DMS114 treated with DMSO at 0.1 percent for 48 hours (cell line): ENCODE measurements at regions not wholly inside any gene's neighbourhood (a gene's known extent, or its start where the extent isn't known, plus 50 kb on each side); places are given as distances from the start of the nearest gene placed in this dataset.

Experiments
- DNase-seq: peaks from one replicate; lab custom pipeline; 2025; ENCODE audit not compliant: unreplicated experiment; lab: John Stamatoyannopoulos, UW

DNA sequence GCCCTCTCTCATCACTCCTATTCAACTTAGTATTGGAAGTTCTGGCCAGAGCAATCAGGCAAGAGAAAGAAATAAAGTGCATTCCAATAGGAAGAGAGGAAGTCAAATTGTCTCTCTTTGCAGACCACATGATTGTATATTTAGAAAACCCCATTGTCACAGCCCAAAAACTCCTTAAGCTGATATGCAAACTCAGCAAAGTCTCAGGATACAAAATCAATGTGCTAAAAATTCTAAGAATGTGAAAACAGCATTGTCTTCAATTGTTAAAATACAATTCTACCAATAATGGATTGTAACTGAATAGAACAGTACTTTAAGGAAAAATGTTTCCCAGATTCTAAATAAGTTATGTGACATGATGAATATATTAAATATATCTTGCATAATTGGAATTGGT, 2269.2 kb upstream of the PCDH20 start:
- DNase-seq, result no peak

DNA sequence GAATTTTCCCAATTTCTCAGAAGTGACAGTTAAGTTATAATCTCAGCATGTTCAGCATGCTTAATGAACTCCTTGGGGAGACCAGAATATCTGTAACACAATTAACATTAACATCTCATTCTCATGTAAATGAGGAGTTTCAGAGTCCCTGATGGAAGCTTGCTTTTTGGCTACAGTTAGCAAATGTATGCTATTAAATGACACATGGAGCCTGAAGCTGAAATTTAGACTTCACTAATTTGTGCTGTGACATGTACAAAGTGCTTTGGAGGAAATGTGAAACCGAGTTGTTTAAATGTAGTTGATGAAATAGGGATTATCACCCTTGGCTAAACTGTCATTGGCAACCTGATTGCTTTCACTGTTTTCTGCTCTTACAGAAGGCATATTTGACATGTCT, 2265.1 kb upstream of the PCDH20 start:
- no peak for DNase-seq

DNA sequence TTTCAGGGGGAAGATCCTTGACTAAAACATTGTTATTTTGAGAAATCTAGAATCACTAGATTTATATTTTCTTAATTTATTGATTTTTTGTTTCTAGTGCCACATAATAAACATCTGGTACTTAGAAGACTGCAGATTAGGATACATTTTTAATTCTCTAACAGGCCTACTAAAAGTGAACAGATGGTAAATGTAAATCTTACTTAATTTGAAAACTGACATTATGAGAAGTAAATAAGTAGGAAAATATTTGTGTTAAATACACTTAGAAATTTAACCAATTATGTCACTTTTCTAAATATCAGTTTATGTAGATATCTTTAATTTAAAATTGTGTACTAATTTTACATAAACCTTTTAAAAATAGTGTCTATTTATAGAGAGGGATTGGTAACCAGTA, 2255.6 kb upstream of the PCDH20 start:
- DNase-seq, result no peak

DNA sequence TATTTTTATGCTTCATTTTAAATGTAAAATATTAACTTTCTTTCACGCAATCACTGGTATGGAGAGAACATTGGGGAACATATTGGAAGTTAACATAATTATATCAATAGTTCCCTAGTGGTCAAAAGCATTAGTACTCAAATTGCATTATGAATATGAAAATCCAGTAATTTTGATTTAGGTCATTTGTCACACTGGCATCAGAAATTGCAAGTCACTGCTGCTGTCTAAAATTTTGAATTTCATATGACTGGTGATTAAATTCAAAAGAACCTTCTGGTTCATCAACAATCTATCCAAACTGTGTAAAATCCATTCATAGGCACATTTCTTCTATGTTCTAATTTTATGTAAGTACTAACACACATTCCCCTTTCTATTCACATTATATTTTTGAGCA, 2235.7 kb upstream of the PCDH20 start:
- DNase-seq, result no peak

DNA sequence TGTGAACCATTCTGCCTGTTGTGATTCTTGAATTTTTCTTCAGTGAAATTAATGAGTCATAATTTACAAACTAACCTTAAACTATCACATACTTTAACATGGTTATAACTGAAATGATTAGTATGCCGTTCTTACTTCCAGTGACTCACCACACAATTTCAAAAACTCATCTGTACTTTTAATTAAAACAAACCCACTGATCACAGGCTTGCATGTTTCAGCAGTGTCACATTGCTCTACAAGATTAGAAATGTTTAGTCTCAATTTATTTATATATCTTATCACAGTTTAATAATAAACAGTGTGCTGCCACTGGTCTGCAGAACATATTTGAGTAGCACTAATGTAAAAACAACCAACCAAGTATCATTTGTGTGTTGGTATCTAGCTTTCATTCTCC, 2227.9 kb upstream of the PCDH20 start:
- DNase-seq, result no peak

DNA sequence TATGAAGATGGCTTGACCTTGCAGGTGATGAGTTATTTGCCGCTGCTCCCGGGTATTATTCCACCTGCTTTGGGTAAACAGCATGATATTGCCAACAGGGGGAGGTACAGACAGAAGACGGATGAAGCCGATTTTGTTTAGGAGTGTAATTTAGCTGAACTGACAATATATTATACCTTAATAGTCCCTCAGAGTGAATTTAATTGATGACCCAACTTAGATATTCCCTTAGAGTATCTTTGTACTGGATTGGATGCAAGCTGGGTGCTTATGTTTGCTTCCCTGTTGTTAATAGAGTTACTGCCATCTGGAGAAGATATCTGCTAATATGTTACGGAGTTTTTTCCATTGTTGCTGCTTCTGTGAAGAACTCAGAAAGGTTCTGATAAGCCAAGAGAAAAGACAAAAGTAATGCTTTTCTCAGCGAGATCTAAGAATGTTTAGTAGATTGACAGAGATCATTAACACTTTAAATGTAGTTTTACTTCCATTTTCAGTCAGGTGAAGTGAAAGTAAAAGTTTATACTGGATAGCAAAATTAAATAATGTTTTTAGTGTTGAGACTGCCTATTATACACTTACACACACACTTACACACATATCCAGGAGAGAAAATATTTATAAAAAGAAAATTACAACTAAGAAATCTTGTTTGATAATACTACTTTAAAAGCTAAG, 2220.8 kb upstream of the PCDH20 start:
- DNase-seq, result no peak

DNA sequence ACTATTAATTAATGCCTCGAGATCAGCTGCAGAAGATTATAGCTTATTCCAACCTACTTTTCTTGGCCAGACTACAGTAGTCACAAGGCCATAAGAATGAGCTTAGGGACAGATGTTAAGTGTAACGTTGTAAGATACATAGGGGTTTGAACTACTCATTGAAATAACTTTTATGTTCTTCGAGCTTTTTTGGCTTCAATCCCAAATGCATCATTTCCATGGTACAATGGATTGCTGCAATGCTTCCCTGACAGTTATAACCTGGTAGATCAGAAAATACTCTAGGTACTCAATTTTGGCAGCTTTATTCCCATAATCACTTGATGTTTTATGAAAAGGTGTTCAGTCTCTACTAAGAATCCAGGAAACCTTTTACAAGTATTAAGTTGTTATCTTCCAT, 2216.7 kb upstream of the PCDH20 start:
- DNase-seq, result no peak

DNA sequence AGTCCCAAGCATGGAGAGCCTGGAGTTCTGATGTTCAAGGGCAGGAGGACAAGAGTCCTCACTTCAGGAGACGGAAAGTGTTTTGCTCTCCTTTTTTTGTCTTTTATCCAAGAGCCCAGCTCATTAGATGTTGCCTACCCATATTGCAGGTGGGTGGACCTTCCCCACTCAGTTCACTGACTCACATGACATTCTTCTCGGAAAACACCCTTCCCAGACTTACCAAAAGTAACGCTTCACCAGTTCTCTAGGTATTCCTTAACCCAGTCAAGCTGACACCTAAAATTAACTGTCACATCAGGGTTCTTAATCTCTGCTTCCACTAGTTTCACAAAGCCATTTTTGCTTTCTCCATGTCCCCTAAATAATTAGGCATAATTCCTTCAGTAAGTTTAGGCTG, 2215.4 kb upstream of the PCDH20 start:
- DNase-seq, result no peak

DNA sequence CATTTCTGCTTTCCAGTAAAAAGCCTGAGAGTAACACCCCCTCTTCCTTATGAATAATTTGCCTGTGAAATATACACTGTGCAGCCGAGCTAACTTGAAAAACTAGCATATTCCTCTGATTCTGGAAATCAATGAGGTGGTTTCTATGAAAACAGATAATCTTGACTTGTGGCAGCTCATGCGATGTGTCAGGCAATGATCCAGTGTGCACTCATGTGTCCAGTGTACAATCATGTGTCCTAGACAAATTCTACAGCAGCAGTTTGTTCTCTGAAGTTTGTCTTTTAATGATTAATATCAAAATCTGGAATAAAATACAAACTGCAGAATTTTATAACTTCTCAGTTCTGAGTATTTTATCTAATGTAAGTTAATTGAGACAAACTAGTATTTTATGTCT, 2213.9 kb upstream of the PCDH20 start:
- DNase-seq, result no peak

DNA sequence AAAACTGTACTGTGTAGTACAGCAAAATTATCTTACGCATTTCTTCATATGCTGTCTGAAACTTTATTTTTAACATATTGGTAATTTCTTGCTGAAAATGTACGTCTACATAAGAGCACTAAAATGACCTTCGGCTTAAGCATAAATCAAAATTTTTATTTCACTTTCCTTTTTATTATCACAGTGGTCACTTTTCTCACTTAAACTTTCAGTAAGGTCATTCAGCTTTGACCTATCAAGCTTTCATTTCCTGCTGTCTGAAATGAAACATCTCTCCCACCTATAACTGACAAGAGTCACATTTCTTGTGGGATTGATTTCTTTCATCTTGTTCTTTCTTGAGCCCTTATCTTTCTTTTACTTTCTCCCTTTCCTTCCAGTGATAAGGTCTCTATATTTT, 2212.7 kb upstream of the PCDH20 start:
- no peak for DNase-seq

DNA sequence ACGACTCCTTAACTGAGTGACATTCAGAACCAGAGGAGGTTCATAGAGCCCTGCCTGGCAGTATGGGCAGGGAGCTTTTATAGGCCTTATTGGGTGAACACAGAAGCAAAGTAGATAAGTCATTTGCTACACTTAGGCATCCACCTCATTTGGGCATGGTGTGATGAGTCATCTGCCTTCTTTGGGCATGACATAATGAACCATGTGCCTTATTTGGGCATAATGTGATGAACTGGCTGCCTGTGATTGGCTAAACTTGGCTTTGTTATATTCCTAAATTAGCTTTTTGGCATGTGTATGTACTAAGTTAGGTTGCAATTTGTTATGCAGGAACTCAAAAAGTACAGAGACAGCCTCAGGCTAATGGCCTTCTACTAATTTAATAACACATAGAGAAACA, 2210.2 kb upstream of the PCDH20 start:
- DNase-seq, result no peak

GRCh38 chr13:63614874-63615612, 2199.4 kb upstream of the PCDH20 start:
- no peak for DNase-seq

DNA sequence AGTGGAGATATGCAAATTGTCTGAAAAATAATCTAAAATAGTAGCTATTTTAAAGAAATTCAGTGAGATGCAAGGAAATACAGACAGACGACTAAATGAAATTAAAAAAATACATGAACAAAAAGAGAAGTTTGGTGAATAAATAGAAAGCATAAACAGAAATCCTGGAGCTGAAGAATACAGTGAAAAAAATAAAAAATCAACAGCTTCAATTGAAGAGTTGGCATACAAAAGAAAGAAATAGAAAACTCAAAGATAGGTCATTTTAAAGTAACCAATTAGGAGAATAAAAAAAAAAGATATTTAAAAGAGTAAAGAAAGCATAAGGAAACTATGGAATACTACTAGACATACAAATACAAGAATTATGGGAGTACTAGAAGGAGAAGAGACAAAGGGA, 2191.5 kb upstream of the PCDH20 start:
- DNase-seq, result no peak

- no peak for DNase-seq
Observed at GRCh38 chr13:63605962-63606361, 2190.3 kb upstream of the PCDH20 start.

DNA sequence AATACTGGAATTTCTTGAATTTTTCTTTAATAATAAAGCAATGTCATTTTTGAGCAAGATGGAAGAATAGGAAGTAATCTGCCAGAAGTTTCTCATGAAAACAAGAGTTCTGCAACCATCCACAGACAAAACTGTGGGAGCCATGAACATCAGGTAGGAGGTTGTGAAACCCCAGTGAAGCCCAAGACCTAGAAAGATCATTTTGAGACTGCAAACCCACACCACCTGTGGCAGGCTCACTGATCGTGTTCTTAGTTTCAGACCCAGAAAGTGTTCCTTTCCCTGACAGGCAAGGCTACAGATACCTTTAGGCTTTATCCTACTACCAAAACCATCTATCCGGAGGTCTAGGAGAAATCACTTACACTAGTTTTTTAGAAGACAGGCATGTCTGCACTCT, 2189.8 kb upstream of the PCDH20 start:
- DNase-seq, result no peak

DNA sequence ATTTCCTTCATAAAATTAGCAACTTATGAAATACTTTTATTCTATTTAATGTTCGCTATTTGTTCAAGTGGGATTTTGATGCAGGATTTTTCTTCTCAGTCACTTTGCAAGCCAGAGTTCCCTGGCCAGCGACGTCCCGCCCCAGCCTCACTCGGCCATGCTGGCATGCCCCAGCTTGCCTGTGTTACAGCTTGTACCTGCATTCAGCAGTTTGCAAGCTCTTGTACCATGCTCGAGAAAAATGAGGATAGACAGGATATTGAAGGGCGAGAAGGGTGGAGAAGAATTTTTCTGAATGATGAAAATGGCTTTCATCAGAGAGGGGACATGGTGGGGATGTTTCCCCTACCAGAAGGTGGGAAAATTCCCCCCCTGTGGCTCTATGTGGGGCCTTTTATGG, 2180.2 kb upstream of the PCDH20 start:
- no peak for DNase-seq

GRCh38 chr13:63586467-63586866, 2170.8 kb upstream of the PCDH20 start:
- DNase-seq, result no peak

- DNase-seq, result no peak
Observed at GRCh38 chr13:63578796-63579195, 2163.1 kb upstream of the PCDH20 start.

- DNase-seq, result no peak
Observed at GRCh38 chr13:63567031-63567430, 2151.4 kb upstream of the PCDH20 start.

- DNase-seq, result no peak
Observed at GRCh38 chr13:63554157-63554556, 2138.5 kb upstream of the PCDH20 start.

DNA sequence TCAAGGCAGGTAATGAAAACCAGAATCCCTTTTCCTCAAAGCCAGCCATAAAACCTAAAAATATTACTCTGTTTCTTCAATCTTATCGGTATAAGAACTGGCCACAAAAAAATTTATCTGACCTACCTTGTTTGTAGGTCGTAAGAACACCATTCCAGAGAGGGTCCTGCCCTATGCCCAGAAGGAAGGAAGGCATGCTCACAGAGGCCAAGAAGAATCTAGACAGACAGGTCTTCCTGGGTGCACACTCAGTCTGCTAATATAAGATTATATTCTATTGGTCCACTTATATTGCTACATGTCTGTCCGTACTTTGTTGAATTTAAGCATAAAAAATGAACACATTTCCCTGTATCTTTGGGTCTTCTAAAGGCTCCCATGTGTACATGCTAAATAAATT, 2136.1 kb upstream of the PCDH20 start:
- DNase-seq, result no peak

DNA sequence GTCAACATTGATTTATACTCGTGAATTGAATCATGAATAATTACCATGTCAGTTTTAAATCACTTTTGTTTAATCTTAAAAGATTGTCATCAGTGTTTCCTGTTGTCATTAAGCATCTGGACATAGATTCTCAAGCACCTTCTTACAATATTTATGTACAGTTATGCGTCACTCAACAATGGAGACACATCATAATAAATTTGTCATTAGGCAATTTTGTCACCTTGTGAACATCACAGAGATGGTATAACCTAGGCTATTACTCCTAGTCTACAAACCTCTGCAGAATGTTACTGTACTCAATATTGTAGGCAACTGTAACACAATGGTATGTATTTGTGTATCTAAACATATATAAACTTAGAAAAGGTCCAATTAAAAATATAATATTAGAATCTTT, 2130.9 kb upstream of the PCDH20 start:
- DNase-seq, result no peak

- no peak for DNase-seq
Observed at GRCh38 chr13:63542770-63543169, 2127.1 kb upstream of the PCDH20 start.
